Colonic mucosa (tissue), 4 donors: ENCODE measurements at regions not wholly inside any gene's neighbourhood (a gene's known extent, or its start where the extent isn't known, plus 50 kb on each side); places are given as distances from the start of the nearest gene placed in this dataset.

Experiments
- DNase-seq: peaks from one replicate; pipeline ENCODE4 v3.0.0-alpha.2; 2020
- H3K27ac ChIP-seq: fragments of 200-600 bp; one replicate; pipeline ENCODE4 v1.8.0; 2021
- H3K27me3 ChIP-seq: fragments of 200-600 bp; one replicate; pipeline ENCODE4 v1.8.0; 2021
- H3K36me3 ChIP-seq: fragments of 200-600 bp; one replicate; pipeline ENCODE4 v1.8.0; 2021
- H3K4me1 ChIP-seq: fragments of 200-600 bp; one replicate; pipeline ENCODE4 v1.8.0; 2021; ENCODE audit warnings: mild to moderate bottlenecking
- H3K4me3 ChIP-seq: fragments of 200-600 bp; one replicate; pipeline ENCODE4 v1.8.0; 2021
- H3K9ac ChIP-seq, 2 donors: one replicate each; pipeline ENCODE4 v1.7.0; 2013; ENCODE audit warnings: control low read depth in 2 of 2, low read depth in 2 of 2, low read length in 2 of 2
- H3K9me3 ChIP-seq: fragments of 200-600 bp; one replicate; pipeline ENCODE4 v1.8.0; 2021
- CTCF ChIP-seq: fragments of 200-600 bp; IDR thresholded peaks from one replicate; pipeline ENCODE4 v1.8.0; 2022; ENCODE audit warnings: antibody characterized with exemption, mild to moderate bottlenecking
- intact Hi-C: fragments of 100-400 bp; cut with DNase I; formaldehyde crosslinking; loops from one replicate; pipeline ENCODE4 v1.14.1; 2022
- donor health status: healthy.
- donor health status: DM: no; HTN: no; CAD: no.
- donor health status: DM: no; HTN: no; CAD: no.

GRCh38 chr6:164377348-164377918 lies 932.0 kb downstream of the C6orf118 start:
- Histone ChIP-seq H3K4me1 (no peaks in the 10 kb centered on the region), H3K36me3 (no peaks in the 10 kb centered on the region), H3K27me3 (no peaks in the 10 kb centered on the region), H3K9ac (no peak overlapping the region), H3K4me3 (no peak overlapping the region), H3K9me3 (no peaks in the 10 kb centered on the region), H3K27ac (no peak overlapping the region)
- TF ChIP-seq CTCF: no peak
- intact Hi-C loops: no loop called here
- no peak for DNase-seq

- Histone ChIP-seq H3K9ac (no peak overlapping the region), H3K36me3 (no peaks in the 10 kb centered on the region), H3K4me1 (no peaks in the 10 kb centered on the region), H3K27ac (no peak overlapping the region), H3K27me3 (no peaks in the 10 kb centered on the region), H3K4me3 (no peak overlapping the region), H3K9me3 (no peaks in the 10 kb centered on the region)
- no peak for TF ChIP-seq CTCF
- DNase-seq: no peak
- intact Hi-C loops: no loop called here
Measured at GRCh38 chr6:164370773-164371172, 938.6 kb downstream of the C6orf118 start.

GRCh38 chr6:164359441-164359840 lies 944.9 kb downstream of the QKI start:
- intact Hi-C loops: no loop called here
- H3K27me3 ChIP-seq: no peaks in the 10 kb centered on the region
- no peak for TF ChIP-seq CTCF
- no peak overlapping the region for H3K4me3 ChIP-seq
- H3K36me3 ChIP-seq: no peaks in the 10 kb centered on the region
- H3K4me1 ChIP-seq: no peaks in the 10 kb centered on the region
- H3K9me3 ChIP-seq: no peaks in the 10 kb centered on the region
- no peak for DNase-seq
- no peak overlapping the region for H3K9ac ChIP-seq
- no peak overlapping the region for H3K27ac ChIP-seq

- Histone ChIP-seq H3K36me3 (no peaks in the 10 kb centered on the region), H3K4me1 (no peaks in the 10 kb centered on the region), H3K27ac (no peak overlapping the region), H3K4me3 (no peak overlapping the region), H3K27me3 (no peaks in the 10 kb centered on the region), H3K9me3 (no peaks in the 10 kb centered on the region), H3K9ac (no peak overlapping the region)
- no peak for DNase-seq
- intact Hi-C loops: no loop called here
- TF ChIP-seq CTCF: no peak
Measured at GRCh38 chr6:164359036-164359435, 944.5 kb downstream of the QKI start.

- intact Hi-C loops: no loop called here
- no peaks in the 10 kb centered on the region for H3K27me3 ChIP-seq
- no peak for TF ChIP-seq CTCF
- no peak overlapping the region for H3K27ac ChIP-seq
- H3K9me3 ChIP-seq: no peaks in the 10 kb centered on the region
- H3K4me3 ChIP-seq: no peak overlapping the region
- H3K36me3 ChIP-seq: no peaks in the 10 kb centered on the region
- no peaks in the 10 kb centered on the region for H3K4me1 ChIP-seq
- DNase-seq: no peak
- H3K9ac ChIP-seq: no peak overlapping the region
Measured at GRCh38 chr6:164356814-164357213, 942.3 kb downstream of the QKI start.

GRCh38 chr6:164347455-164347854 lies 932.9 kb downstream of the QKI start:
- H3K4me1 ChIP-seq: no peaks in the 10 kb centered on the region
- H3K9me3 ChIP-seq: no peaks in the 10 kb centered on the region
- H3K9ac ChIP-seq: no peak overlapping the region
- intact Hi-C loops: no loop called here
- no peaks in the 10 kb centered on the region for H3K36me3 ChIP-seq
- TF ChIP-seq CTCF: no peak
- no peak overlapping the region for H3K4me3 ChIP-seq
- no peak for DNase-seq
- no peak overlapping the region for H3K27ac ChIP-seq
- H3K27me3 ChIP-seq: no peaks in the 10 kb centered on the region
